ENCODE measurements at regions not wholly inside any gene's neighbourhood (a gene's known extent, or its start where the extent isn't known, plus 50 kb on each side); places are given as distances from the start of the nearest gene placed in this dataset.

GRCh38 chr10:4683838-4684237 is 142.2 kb upstream of the AKR1E2 start:
- ATAC-seq, result no peak
- Mint-ChIP-seq H3K27me3 (ENCODE audit: low read depth) (no peaks in the 10 kb centered on the region), H3K36me3 (no peaks in the 10 kb centered on the region), H3K9me3 (no peaks in the 10 kb centered on the region), H3K4me3 (no peak overlapping the region), H3K4me1 (0 out of 2 replicates have a peak, but pooled peaks cover 6% of the 10 kb centered on the region), H3K27ac (no peak overlapping the region)
- TF ChIP-seq NR1H2 (CRISPR knock-in tag; IDR thresholded peaks at IDR 0.05) (no peak), TCF7 (CRISPR knock-in tag; IDR thresholded peaks at IDR 0.05; ENCODE audit: low read depth) (no peak), TEAD1 (CRISPR knock-in tag; IDR thresholded peaks at IDR 0.05) (no peak), ATF2 (CRISPR knock-in tag; IDR thresholded peaks at IDR 0.05; ENCODE audit: borderline replicate concordance, low read depth) (no peak), ATF1 (CRISPR knock-in tag; IDR thresholded peaks at IDR 0.05) (no peak), SOX15 (CRISPR knock-in tag; IDR thresholded peaks at IDR 0.05) (no peak), ELF4 (CRISPR knock-in tag; IDR thresholded peaks at IDR 0.05; ENCODE audit: low read depth) (no peak), CTCF (IDR thresholded peaks at IDR 0.05) (no peak), FOXP4 (CRISPR knock-in tag; IDR thresholded peaks at IDR 0.05) (no peak), ZNF317 (CRISPR knock-in tag; IDR thresholded peaks at IDR 0.05; ENCODE audit: borderline replicate concordance, low read depth) (no peak), E2F1 (CRISPR knock-in tag; IDR thresholded peaks at IDR 0.05) (no peak)
- POLR2A ChIA-PET, result no interaction called here
- CTCF ChIA-PET, result no interaction called here
- no peak for DNase-seq (ENCODE audit: low spot score)

- no peak overlapping the region for H3K27ac Mint-ChIP-seq
- POLR2A ChIA-PET, result no interaction called here
- no peaks in the 10 kb centered on the region for H3K36me3 Mint-ChIP-seq
- no peak for DNase-seq (ENCODE audit: low spot score)
- no peaks in the 10 kb centered on the region for H3K9me3 Mint-ChIP-seq
- 0 out of 2 replicates have a peak, but pooled peaks cover 6% of the 10 kb centered on the region for H3K4me1 Mint-ChIP-seq
- H3K4me3 Mint-ChIP-seq, result no peak overlapping the region
- ATAC-seq, result no peak
- H3K27me3 Mint-ChIP-seq (ENCODE audit: low read depth), result no peaks in the 10 kb centered on the region
- CTCF ChIA-PET, result no interaction called here
- TF ChIP-seq PRDM15 (CRISPR knock-in tag; IDR thresholded peaks at IDR 0.05) (no peak), FOXP4 (CRISPR knock-in tag; IDR thresholded peaks at IDR 0.05) (no peak), OVOL2 (CRISPR knock-in tag; IDR thresholded peaks at IDR 0.05; ENCODE audit: borderline replicate concordance) (no peak), PREB (CRISPR knock-in tag; IDR thresholded peaks at IDR 0.05; ENCODE audit: borderline replicate concordance) (no peak), USF2 (CRISPR knock-in tag; IDR thresholded peaks at IDR 0.05) (no peak), HMGXB4 (CRISPR knock-in tag; IDR thresholded peaks at IDR 0.05) (no peak), ZNF671 (CRISPR knock-in tag; IDR thresholded peaks at IDR 0.05) (no peak)
These were observed 142.9 kb upstream of the AKR1E2 start for GRCh38 chr10:4683137-4683536.
